Brain microvascular endothelial cell (primary cell): ENCODE measurements at regions not wholly inside any gene's neighbourhood (a gene's known extent, or its start where the extent isn't known, plus 50 kb on each side); places are given as distances from the start of the nearest gene placed in this dataset.

ENCODE experiments used
- DNase-seq: peaks from one replicate; pipeline ENCODE4 v3.0.0-alpha.2; 2020
- H3K27ac ChIP-seq: fragments of 250-450 bp; sonication (Bioruptor Pico); 2 replicates; pipeline ENCODE4 v1.5.1; 2020; ENCODE audit warnings: mild to moderate bottlenecking, moderate library complexity
- H3K27me3 ChIP-seq: fragments of 250-450 bp; sonication (Bioruptor Pico); replicated peaks from 2 replicates; pipeline ENCODE4 v1.5.1; 2020; ENCODE audit warnings: mild to moderate bottlenecking
- H3K36me3 ChIP-seq: fragments of 250-450 bp; sonication (Bioruptor Pico); replicated peaks from 2 replicates; pipeline ENCODE4 v1.5.1; 2020; ENCODE audit warnings: mild to moderate bottlenecking
- H3K4me3 ChIP-seq: 2 replicates; pipeline ENCODE4 v1.5.1; 2011; ENCODE audit warnings: low read depth, mild to moderate bottlenecking, control low read depth, low read length, moderate library complexity
- CTCF ChIP-seq: IDR thresholded peaks from 2 replicates; pipeline ENCODE4 v1.5.1; 2011; ENCODE audit warnings: low read depth, mild to moderate bottlenecking, moderate library complexity, low read length, control low read depth, inconsistent platforms; ENCODE audit errors: missing control alignments
- in situ Hi-C: cut with HindIII; loops from 2 replicates; pipeline ENCODE4 v1.10.0; 2017; ENCODE audit warnings: low sequenced_read_pairs, low pct_ligation_motif_present

DNA sequence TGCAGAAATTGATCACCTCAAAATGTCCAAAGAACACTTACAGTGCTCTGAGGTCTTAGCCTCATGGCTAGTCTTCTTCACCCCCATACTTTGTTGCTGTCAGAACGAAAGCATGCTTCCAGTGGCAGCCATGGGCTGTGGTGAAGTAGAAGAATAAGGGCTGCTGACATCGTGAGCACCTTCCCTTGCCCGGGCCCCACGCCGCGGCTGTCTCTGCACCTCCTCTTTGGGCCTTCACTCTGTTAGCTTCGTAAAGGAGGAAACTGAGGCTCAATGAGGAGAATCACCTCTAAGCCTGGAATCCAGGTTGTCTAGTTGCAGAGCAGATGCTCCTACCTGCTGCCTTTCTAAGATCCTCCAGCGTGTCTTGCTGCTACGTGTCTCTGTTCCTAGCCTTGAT lies 139.5 kb upstream of the SLC28A3 start:
- Histone ChIP-seq H3K27me3 (no peaks in the 10 kb centered on the region), H3K27ac (no peak overlapping the region), H3K36me3 (no peaks in the 10 kb centered on the region), H3K4me3 (no peak overlapping the region)
- TF ChIP-seq CTCF = no peak
- no peak for DNase-seq
- in situ Hi-C loops = no loop called here

GRCh38 chr9:84481231-84481630 lies 140.7 kb upstream of the SLC28A3 start:
- Histone ChIP-seq H3K27me3 (no peaks in the 10 kb centered on the region), H3K36me3 (no peaks in the 10 kb centered on the region), H3K27ac (no peak overlapping the region), H3K4me3 (no peak overlapping the region)
- no peak for DNase-seq
- no peak for TF ChIP-seq CTCF
- in situ Hi-C loops = no loop called here

DNA sequence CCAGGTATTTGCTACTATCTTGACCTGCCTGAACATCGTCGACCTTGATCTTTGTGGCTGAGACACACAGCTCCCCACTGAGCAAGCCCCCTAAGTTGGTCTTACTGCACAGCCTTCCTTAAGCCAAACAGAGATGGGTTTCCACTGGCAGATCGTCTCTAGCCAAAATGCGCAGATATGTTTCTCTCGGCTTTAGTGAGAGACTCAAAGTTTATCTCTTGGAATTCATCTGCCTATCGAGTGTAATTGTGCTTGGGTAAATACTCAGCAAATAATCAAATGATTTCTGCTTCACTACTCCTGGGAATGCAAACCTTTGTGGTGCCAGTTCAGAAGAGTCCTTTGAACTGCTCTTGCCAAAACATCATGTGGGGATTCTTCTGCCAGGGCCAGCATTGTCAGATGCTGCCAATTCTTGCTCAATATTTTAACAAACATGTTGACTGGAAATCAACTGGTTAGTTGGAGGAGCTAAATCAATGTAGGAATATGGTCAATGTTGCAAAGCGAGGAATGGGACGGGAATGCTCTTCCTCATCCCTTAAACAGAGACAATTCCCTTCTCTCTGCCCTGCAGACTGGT lies 141.2 kb upstream of the SLC28A3 start:
- Histone ChIP-seq H3K27me3 (no peaks in the 10 kb centered on the region), H3K4me3 (no peak overlapping the region), H3K36me3 (no peaks in the 10 kb centered on the region), H3K27ac (no peak overlapping the region)
- in situ Hi-C loops = no loop called here
- TF ChIP-seq CTCF = no peak
- DNase-seq = no peak

DNA sequence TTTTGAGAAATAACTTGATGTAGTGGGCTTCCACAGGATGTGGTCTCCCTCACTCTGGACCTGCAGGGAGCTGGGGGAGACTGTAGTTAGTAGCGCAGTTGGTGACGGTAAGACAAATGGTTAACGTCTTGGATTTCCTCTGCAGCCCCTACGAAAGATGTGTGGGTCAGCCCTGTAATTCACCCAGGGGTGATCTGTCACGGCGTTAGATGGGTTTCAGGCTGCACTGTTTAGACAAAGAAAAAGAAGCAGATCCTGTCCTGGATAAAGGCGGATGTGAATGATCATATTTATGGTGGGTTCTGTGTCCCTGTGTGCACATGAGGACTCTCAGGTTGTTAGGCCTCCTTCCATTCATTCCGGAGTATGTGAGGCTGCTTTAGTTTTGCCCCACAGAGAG lies 142.0 kb upstream of the SLC28A3 start:
- Histone ChIP-seq H3K4me3 (no peak overlapping the region), H3K27me3 (no peaks in the 10 kb centered on the region), H3K36me3 (no peaks in the 10 kb centered on the region), H3K27ac (no peak overlapping the region)
- in situ Hi-C loops = no loop called here
- no peak for DNase-seq
- TF ChIP-seq CTCF = no peak

GRCh38 chr9:84484172-84484571 lies 143.6 kb upstream of the SLC28A3 start:
- no peak for TF ChIP-seq CTCF
- H3K4me3 ChIP-seq = no peak overlapping the region
- DNase-seq = no peak
- in situ Hi-C loops = no loop called here
- H3K36me3 ChIP-seq = no peaks in the 10 kb centered on the region
- no peaks in the 10 kb centered on the region for H3K27me3 ChIP-seq
- no peak overlapping the region for H3K27ac ChIP-seq

GRCh38 chr9:84485539-84485938 lies 145.0 kb upstream of the SLC28A3 start:
- no peak for DNase-seq
- H3K27me3 ChIP-seq = no peaks in the 10 kb centered on the region
- in situ Hi-C loops = no loop called here
- no peak for TF ChIP-seq CTCF
- H3K36me3 ChIP-seq = no peaks in the 10 kb centered on the region
- no peak overlapping the region for H3K4me3 ChIP-seq
- H3K27ac ChIP-seq = no peak overlapping the region
